ENCODE measurements at regions not wholly inside any gene's neighbourhood (a gene's known extent, or its start where the extent isn't known, plus 50 kb on each side); places are given as distances from the start of the nearest gene placed in this dataset.

GRCh38 chr12:93078059-93078458 lies 149.0 kb upstream of the EEA1 start:
- Histone ChIP-seq H3K9ac (no peak overlapping the region), H4K20me1 (ENCODE audit: insufficient read depth) (no peaks in the 10 kb centered on the region), H3K36me3 (replicated peaks in 1 of 2; ENCODE audit: control insufficient read depth in 1 of 2, insufficient read depth in 2 of 2, low read length in 1 of 2) (no peaks in the 10 kb centered on the region), H3K79me2 (ENCODE audit: insufficient read depth) (no peaks in the 10 kb centered on the region), H3K9me2 (no peaks in the 10 kb centered on the region), H3K27me3 (ENCODE audit: insufficient read depth) (no peaks in the 10 kb centered on the region), H3F3A (replicated peaks; ENCODE audit: insufficient read depth) (no peaks in the 10 kb centered on the region), H3K4me1 (ENCODE audit: control insufficient read depth in 1 of 2, insufficient read depth in 2 of 2, low read depth in 1 of 2, low read length in 1 of 2) (peaks cover 0 to 10% of the 10 kb centered on the region in 2 experiments; a peak in 1 of 4 replicates), H3K9me3 (no peaks in the 10 kb centered on the region), H3K4me2 (no peak overlapping the region), H2AFZ (ENCODE audit: low read depth) (no peak overlapping the region), H3K27ac (ENCODE audit: low read depth in 2 of 2, low read length in 1 of 2) (no peak overlapping the region), H3K4me3 (ENCODE audit: low read depth in 2 of 2, low read length in 1 of 2) (no peak overlapping the region)
- WGBS (ENCODE audit: low lambda C conversion rate): 53% methylated on average over 1 of the region's 1 CpG
- TF ChIP-seq, protein P1, sequence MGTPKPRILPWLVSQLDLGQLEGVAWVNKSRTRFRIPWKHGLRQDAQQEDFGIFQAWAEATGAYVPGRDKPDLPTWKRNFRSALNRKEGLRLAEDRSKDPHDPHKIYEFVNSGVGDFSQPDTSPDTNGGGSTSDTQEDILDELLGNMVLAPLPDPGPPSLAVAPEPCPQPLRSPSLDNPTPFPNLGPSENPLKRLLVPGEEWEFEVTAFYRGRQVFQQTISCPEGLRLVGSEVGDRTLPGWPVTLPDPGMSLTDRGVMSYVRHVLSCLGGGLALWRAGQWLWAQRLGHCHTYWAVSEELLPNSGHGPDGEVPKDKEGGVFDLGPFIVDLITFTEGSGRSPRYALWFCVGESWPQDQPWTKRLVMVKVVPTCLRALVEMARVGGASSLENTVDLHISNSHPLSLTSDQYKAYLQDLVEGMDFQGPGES (IDR thresholded peaks at IDR 0.05; ENCODE audit: low read depth, low read length): no peak
- TF ChIP-seq JUND (IDR thresholded peaks at IDR 0.05) (no peak), SIN3A (IDR thresholded peaks at IDR 0.05; ENCODE audit: borderline replicate concordance, low read depth, low read length) (no peak), FOXJ3 (CRISPR knock-in tag; IDR thresholded peaks at IDR 0.05) (no peak), MXI1 (IDR thresholded peaks at IDR 0.05; ENCODE audit: low read depth, low read length) (no peak), RCOR1 (IDR thresholded peaks at IDR 0.05; ENCODE audit: low read length) (no peak), MEF2A (IDR thresholded peaks at IDR 0.05; ENCODE audit: borderline replicate concordance, low read depth) (no peak), NRF1 (IDR thresholded peaks at IDR 0.05; ENCODE audit: low read depth, low read length) (no peak), CHD2 (IDR thresholded peaks at IDR 0.05; ENCODE audit: low read length, partially characterized antibody) (no peak), ELF1 (IDR thresholded peaks at IDR 0.05) (no peak), POLR2AphosphoS5 (IDR thresholded peaks at IDR 0.05; ENCODE audit: low read depth, low read length) (no peak)
- TF ChIP-seq, protein P2, sequence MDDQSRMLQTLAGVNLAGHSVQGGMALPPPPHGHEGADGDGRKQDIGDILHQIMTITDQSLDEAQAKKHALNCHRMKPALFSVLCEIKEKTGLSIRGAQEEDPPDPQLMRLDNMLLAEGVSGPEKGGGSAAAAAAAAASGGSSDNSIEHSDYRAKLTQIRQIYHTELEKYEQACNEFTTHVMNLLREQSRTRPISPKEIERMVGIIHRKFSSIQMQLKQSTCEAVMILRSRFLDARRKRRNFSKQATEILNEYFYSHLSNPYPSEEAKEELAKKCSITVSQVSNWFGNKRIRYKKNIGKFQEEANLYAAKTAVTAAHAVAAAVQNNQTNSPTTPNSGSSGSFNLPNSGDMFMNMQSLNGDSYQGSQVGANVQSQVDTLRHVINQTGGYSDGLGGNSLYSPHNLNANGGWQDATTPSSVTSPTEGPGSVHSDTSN (IDR thresholded peaks at IDR 0.05): no peak
- CTCF ChIA-PET: no interaction called here
- POLR2A ChIA-PET: no interaction called here
- DNase-seq: no peak

GRCh38 chr12:93078577-93078976 lies 149.5 kb upstream of the EEA1 start:
- CTCF ChIA-PET: interaction anchor here (0.9 kb wide), 1 partner anchor 91 kb away, joined by 3 read pairs; no protein-coding TSS in a partner anchor
- Histone ChIP-seq H3K79me2 (ENCODE audit: insufficient read depth) (no peaks in the 10 kb centered on the region), H3K27ac (ENCODE audit: low read depth in 2 of 2, low read length in 1 of 2) (no peak overlapping the region), H3K9me2 (no peaks in the 10 kb centered on the region), H3K9me3 (no peaks in the 10 kb centered on the region), H4K20me1 (ENCODE audit: insufficient read depth) (no peaks in the 10 kb centered on the region), H3K4me1 (ENCODE audit: control insufficient read depth in 1 of 2, insufficient read depth in 2 of 2, low read depth in 1 of 2, low read length in 1 of 2) (peaks cover 0 to 10% of the 10 kb centered on the region in 2 experiments; a peak in 1 of 4 replicates), H3K36me3 (replicated peaks in 1 of 2; ENCODE audit: control insufficient read depth in 1 of 2, insufficient read depth in 2 of 2, low read length in 1 of 2) (no peaks in the 10 kb centered on the region), H3F3A (replicated peaks; ENCODE audit: insufficient read depth) (no peaks in the 10 kb centered on the region), H3K9ac (no peak overlapping the region), H3K27me3 (ENCODE audit: insufficient read depth) (no peaks in the 10 kb centered on the region), H2AFZ (ENCODE audit: low read depth) (no peak overlapping the region), H3K4me2 (no peak overlapping the region), H3K4me3 (ENCODE audit: low read depth in 2 of 2, low read length in 1 of 2) (no peak overlapping the region)
- POLR2A ChIA-PET: no interaction called here
- no peak for DNase-seq
- TF ChIP-seq RCOR1 (IDR thresholded peaks at IDR 0.05; ENCODE audit: low read length) (no peak), TCF12 (IDR thresholded peaks at IDR 0.05) (no peak), SIN3A (IDR thresholded peaks at IDR 0.05; ENCODE audit: borderline replicate concordance, low read depth, low read length) (no peak), RFX5 (IDR thresholded peaks at IDR 0.05; ENCODE audit: low read length) (no peak), ELF1 (IDR thresholded peaks at IDR 0.05) (no peak), GABPA (IDR thresholded peaks at IDR 0.05; ENCODE audit: low read depth) (no peak), NFIC (IDR thresholded peaks at IDR 0.05; ENCODE audit: borderline replicate concordance) (no peak), TEAD4 (IDR thresholded peaks at IDR 0.05; ENCODE audit: borderline replicate concordance, insufficient read depth) (no peak), NRF1 (IDR thresholded peaks at IDR 0.05; ENCODE audit: low read depth, low read length) (no peak), FOXM1 (IDR thresholded peaks at IDR 0.05; ENCODE audit: low read depth) (no peak), EZH2phosphoT487 (IDR thresholded peaks at IDR 0.05; ENCODE audit: borderline replicate concordance, low read depth) (no peak), POLR2AphosphoS5 (IDR thresholded peaks at IDR 0.05; ENCODE audit: low read depth, low read length) (no peak), GATA2 (CRISPR knock-in tag; IDR thresholded peaks at IDR 0.05) (no peak)
- TF ChIP-seq, protein P2 (IDR thresholded peaks at IDR 0.05): no peak
- 84% methylated on average over 8 of the region's 8 CpGs for WGBS (ENCODE audit: low lambda C conversion rate)

Measured in SK-N-SH (cell line).